GM12873 (cell line): ENCODE measurements at regions not wholly inside any gene's neighbourhood (a gene's known extent, or its start where the extent isn't known, plus 50 kb on each side); places are given as distances from the start of the nearest gene placed in this dataset.

Source experiments
- TF ChIP-seq, protein P1 (sequence below): IDR thresholded peaks from 2 replicates; pipeline ENCODE4 v1.5.1; 2012; ENCODE audit warnings: low read depth, mild to moderate bottlenecking, moderate library complexity, low read length, control low read depth; ENCODE audit not compliant: insufficient read depth; ENCODE audit errors: missing control alignments

DNA sequence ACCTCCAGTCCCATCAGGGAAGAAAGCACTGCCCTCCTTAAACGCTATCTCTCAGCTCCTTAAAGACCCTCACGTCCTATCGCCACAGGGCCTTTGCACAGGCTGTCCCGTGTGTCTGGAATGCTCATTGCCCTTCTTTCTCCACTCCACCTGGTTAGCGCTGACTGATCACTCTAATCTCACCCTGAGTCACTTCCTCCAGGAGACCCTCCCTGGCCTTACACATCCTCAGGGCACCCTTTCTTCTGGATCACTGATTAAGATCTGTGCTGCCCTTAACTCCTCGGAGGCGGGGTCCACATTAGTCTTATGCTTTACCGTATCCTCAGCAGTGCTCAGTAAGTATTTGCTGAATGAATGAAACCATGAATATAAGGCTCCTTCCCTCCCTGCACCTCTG, 94.7 kb downstream of the SYNE3 start:
- TF ChIP-seq, protein P1, sequence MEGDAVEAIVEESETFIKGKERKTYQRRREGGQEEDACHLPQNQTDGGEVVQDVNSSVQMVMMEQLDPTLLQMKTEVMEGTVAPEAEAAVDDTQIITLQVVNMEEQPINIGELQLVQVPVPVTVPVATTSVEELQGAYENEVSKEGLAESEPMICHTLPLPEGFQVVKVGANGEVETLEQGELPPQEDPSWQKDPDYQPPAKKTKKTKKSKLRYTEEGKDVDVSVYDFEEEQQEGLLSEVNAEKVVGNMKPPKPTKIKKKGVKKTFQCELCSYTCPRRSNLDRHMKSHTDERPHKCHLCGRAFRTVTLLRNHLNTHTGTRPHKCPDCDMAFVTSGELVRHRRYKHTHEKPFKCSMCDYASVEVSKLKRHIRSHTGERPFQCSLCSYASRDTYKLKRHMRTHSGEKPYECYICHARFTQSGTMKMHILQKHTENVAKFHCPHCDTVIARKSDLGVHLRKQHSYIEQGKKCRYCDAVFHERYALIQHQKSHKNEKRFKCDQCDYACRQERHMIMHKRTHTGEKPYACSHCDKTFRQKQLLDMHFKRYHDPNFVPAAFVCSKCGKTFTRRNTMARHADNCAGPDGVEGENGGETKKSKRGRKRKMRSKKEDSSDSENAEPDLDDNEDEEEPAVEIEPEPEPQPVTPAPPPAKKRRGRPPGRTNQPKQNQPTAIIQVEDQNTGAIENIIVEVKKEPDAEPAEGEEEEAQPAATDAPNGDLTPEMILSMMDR: no peak

DNA sequence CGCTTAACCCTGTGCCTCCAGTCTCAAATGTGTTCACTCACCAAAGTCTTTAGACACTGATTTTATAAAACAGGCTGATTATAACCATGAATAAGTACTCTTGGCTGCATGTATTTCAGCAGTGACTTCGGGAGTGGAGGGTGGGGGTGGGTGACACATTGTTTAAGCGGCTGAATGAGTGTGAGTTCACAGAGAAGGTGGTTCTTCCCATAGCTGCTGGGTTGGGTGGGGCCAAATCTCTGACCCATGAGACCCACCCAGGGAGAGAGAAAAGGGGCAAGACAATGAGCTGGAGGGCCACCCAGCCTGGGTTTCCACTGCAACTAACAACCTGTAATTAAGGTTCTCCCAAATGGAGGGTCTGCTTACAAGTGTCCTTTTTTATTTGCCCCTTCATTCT, 96.4 kb downstream of the SYNE3 start:
- TF ChIP-seq, protein P1: no peak

DNA sequence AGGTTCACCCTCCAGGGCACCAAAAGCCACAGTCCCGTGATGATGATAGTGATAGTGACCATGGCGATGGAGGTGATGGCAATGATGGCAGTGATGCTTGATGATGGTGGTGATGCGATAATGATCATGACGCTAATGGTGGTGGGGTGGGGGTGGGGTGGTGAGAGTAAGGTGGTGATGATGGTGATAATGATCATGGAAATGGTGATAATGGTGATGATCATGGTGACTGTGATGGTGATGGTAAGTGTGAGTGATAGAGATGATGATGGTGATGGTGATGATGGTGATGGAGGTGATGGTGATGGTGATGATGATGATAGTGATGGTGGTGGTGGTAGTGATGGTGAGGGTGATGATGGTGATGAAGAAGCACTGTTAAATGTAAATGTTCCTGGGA, 96.9 kb downstream of the SYNE3 start:
- TF ChIP-seq, protein P1: no peak

DNA sequence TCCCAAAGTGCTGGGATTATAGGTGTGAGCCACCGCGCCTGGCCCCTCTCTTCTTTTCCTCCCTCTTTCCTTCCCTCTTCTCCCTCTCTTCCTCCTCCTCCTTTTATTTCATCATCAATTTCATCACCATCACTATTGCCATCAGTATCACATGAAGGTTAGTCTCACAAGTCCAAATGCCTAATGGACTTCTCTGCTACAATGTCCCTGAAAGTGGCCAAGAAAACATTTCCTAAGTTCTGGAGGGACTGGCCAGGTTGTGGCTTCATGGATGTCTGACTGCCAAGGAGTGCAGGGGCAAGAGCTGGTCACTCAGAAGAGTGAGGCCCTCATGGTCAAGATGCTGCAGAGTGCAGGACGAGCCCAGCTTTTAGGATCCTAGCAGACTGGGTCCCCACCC, 97.6 kb downstream of the SYNE3 start:
- TF ChIP-seq, protein P1: no peak

DNA sequence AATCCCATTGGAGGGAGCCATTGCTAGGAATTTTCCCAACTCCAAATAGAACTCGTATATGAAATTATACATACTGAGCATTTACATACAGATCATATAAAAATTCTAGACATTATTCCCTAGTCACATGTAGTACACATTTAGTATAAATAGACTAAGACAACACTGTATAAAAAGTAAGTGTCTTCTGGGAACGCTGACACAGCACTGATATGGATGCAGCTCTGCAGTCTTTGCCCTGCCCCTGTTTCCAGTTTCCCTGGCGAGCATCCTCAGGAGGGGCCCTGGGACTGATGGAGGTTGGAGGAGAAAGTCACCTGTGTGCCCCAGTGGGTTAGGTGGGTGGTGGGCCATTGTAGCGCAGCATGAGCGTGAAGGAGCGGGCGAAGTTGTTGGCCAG, 97.8 kb upstream of the CLMN start:
- TF ChIP-seq, protein P1: no peak

DNA sequence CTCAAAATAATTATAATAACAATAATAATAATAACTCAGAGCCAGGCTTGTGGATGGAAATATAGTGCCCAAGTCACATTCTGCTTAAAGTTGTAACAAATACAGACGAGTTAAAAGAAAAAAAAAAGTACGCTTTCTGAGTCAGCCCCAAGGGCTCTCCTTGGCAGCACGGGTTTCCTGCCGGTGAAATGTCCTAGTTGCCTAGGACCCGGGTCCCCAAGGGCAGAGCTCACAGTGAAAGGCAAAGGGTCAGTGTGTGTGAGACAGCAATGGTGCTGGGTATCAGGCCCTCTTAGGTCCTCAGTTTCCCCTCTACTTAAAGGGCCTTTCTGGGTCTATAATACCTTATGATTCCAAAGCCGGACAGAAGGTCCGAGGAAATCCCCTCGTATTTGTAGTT, 96.3 kb upstream of the CLMN start:
- TF ChIP-seq, protein P1: no peak

DNA sequence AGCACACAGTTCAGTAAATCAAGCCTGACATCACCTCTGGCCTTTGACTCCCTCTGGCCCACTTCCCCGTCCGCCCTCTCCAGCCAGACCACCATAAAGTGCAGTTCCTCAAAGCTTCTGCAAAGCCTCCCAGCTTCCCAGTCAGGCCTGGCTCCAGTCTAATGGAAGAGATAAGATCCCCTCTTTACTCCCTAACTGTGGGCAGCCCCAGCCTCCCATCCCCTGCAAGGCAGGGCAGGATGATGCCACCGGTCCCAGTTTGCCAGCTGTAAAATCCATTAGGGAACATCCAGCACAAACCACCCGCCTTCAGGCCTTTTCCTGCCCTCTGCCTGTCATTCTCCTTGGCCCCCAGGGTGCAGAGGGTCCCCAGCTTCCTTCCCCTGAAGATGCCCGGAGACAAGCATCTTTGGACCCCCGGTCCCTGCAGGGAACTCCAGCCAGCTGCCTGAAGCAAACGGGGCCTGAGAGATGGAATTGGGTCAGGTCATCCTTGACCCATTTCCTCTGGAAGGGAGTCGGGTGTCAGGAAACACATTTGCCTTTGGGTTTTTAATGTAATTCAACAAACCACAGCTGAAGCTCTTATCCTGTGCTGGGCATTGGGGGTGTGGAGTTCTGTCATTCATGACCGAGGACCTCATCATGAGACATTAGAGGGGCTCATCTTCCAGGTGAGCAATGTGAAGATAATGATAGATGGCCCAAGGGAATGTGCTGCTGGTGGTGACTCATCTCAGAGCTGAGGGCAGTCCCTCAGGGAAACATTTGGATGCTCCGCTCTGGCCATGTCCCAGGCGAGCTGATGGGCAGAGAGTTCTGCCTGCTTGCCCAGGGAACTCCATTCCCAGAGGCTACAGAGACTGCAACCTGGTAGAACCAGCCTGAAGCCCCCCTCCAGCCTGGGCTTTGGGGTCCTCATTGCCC, 93.8 kb upstream of the CLMN start:
- TF ChIP-seq, protein P1: no peak
